CD14-positive monocyte (primary cell): ENCODE measurements at regions not wholly inside any gene's neighbourhood (a gene's known extent, or its start where the extent isn't known, plus 50 kb on each side); places are given as distances from the start of the nearest gene placed in this dataset.

Experiments
- DNase-seq, 3 donors: peaks; one replicate each; pipeline ENCODE4 v3.0.0-alpha.2; 2011 to 2022
- H2AFZ ChIP-seq: 2 replicates; pipeline ENCODE4 v1.6.0; 2012; ENCODE audit warnings: mild to moderate bottlenecking, low read depth, low read length, inconsistent platforms; ENCODE audit not compliant: insufficient read depth, poor library complexity, severe bottlenecking
- H3K27ac ChIP-seq, 2 donors: 1 replicate in 1 of 2; 2 replicates in 1 of 2; pipeline ENCODE4 v1.5.1; 2012 to 2013; ENCODE audit warnings: low read length in 2 of 2, control low read depth in 1 of 2, inconsistent platforms in 1 of 2, low read depth in 1 of 2, mild to moderate bottlenecking in 1 of 2
- H3K27me3 ChIP-seq, 2 donors: one replicate each; pipeline versions ENCODE4 v1.6.0 to v1.6.1; 2011 to 2013; ENCODE audit warnings: low read length in 2 of 2; ENCODE audit not compliant: control insufficient read depth in 2 of 2, insufficient read depth in 2 of 2
- H3K36me3 ChIP-seq, 2 donors: replicated peaks in 1 of 2; 1 replicate in 1 of 2; 2 replicates in 1 of 2; pipeline versions ENCODE4 v1.5.1 to v1.6.1; 2012 to 2013; ENCODE audit warnings: low read length in 2 of 2, control low read depth in 1 of 2, inconsistent platforms in 1 of 2, mild to moderate bottlenecking in 1 of 2; ENCODE audit not compliant: insufficient read depth in 2 of 2, control insufficient read depth in 1 of 2
- H3K4me1 ChIP-seq, 2 donors: 1 replicate in 1 of 2; 2 replicates in 1 of 2; pipeline versions ENCODE4 v1.5.1 to v1.6.1; 2012 to 2013; ENCODE audit warnings: low read length in 2 of 2, control low read depth in 1 of 2, inconsistent platforms in 1 of 2, mild to moderate bottlenecking in 1 of 2, moderate library complexity in 1 of 2; ENCODE audit not compliant: insufficient read depth in 2 of 2, control insufficient read depth in 1 of 2
- H3K4me2 ChIP-seq: replicated peaks from 2 replicates; pipeline ENCODE3; 2012; ENCODE audit warnings: low read length, moderate library complexity, mild to moderate bottlenecking; ENCODE audit not compliant: poor library complexity, severe bottlenecking; ENCODE audit errors: extremely low read depth
- H3K4me3 ChIP-seq, 3 experiments: fragments of 200-600 bp in 1 of 3; sonication (generic) in 1 of 3; replicated peaks in 1 of 3; 1 replicate in 2 of 3; 2 replicates in 1 of 3; pipeline ENCODE4 v1.5.1; 2011 to 2013; ENCODE audit warnings: low read length in 3 of 3, mild to moderate bottlenecking in 3 of 3, control low read depth in 2 of 3, low read depth in 2 of 3, inconsistent platforms in 1 of 3, moderate library complexity in 1 of 3
- H3K79me2 ChIP-seq: 2 replicates; pipeline ENCODE4 v1.6.0; 2012; ENCODE audit warnings: mild to moderate bottlenecking, control low read depth, inconsistent platforms, low read length, moderate library complexity; ENCODE audit not compliant: insufficient read depth
- H3K9ac ChIP-seq: 2 replicates; pipeline ENCODE4 v1.6.0; 2017; ENCODE audit warnings: low read length, mild to moderate bottlenecking; ENCODE audit not compliant: insufficient read depth, poor library complexity, severe bottlenecking
- H3K9me3 ChIP-seq, 2 donors: replicated peaks in 1 of 2; 1 replicate in 1 of 2; 2 replicates in 1 of 2; pipeline versions ENCODE4 v1.5.1 to v1.6.1; 2012 to 2013; ENCODE audit warnings: low read length in 2 of 2, control low read depth in 1 of 2; ENCODE audit not compliant: control insufficient read depth in 1 of 2, insufficient read depth in 1 of 2
- H4K20me1 ChIP-seq: 2 replicates; pipeline ENCODE4 v1.6.0; 2012; ENCODE audit warnings: mild to moderate bottlenecking, low read length, control low read depth, moderate library complexity; ENCODE audit not compliant: insufficient read depth
- H3K27ac Mint-ChIP-seq, 7 donors: one replicate each; pipeline ENCODE4 v1.8.0; 2020; ENCODE audit warnings: mild to moderate bottlenecking in 7 of 7, mixed read lengths in 7 of 7, moderate library complexity in 6 of 7, inconsistent platforms in 2 of 7
- H3K27me3 Mint-ChIP-seq, 3 donors: one replicate each; pipeline ENCODE4 v1.8.0; 2021 to 2022; ENCODE audit warnings: low read depth in 3 of 3, mild to moderate bottlenecking in 3 of 3, mixed read lengths in 3 of 3, moderate library complexity in 3 of 3, inconsistent platforms in 1 of 3
- H3K36me3 Mint-ChIP-seq, 2 donors: one replicate each; pipeline ENCODE4 v1.8.0; 2020; ENCODE audit warnings: mixed read lengths in 2 of 2, inconsistent platforms in 1 of 2, mild to moderate bottlenecking in 1 of 2
- H3K4me1 Mint-ChIP-seq: one replicate; pipeline ENCODE4 v1.8.0; 2020; ENCODE audit warnings: mild to moderate bottlenecking, mixed read lengths
- H3K4me3 Mint-ChIP-seq, 2 donors: one replicate each; pipeline ENCODE4 v1.8.0; 2020; ENCODE audit warnings: mild to moderate bottlenecking in 2 of 2, mixed read lengths in 2 of 2, moderate library complexity in 1 of 2
- H3K9me3 Mint-ChIP-seq, 7 donors: one replicate each; pipeline ENCODE4 v1.8.0; 2020 to 2022; ENCODE audit warnings: mixed read lengths in 7 of 7, mild to moderate bottlenecking in 6 of 7, moderate library complexity in 6 of 7, inconsistent platforms in 2 of 7
- WGBS: methylation state at CpG from one replicate; pipeline ENCODE4 v1.1.5; 2013; ENCODE audit warnings: missing lambda C conversion rate; ENCODE audit not compliant: insufficient coverage; 5-methylcytosine and 5-hydroxymethylcytosine counted together
- intact Hi-C, 2 donors: fragments of 100-400 bp; cut with micrococcal nuclease; formaldehyde crosslinking; loops; one replicate each; pipeline versions ENCODE4 v1.15.0 to v1.15.1; 2023
- TF ChIP-seq, protein P1 (sequence below): fragments of 200-600 bp; IDR thresholded peaks from one replicate; pipeline ENCODE4 v1.8.0; 2022; ENCODE audit warnings: antibody characterized with exemption, mild to moderate bottlenecking

DNA sequence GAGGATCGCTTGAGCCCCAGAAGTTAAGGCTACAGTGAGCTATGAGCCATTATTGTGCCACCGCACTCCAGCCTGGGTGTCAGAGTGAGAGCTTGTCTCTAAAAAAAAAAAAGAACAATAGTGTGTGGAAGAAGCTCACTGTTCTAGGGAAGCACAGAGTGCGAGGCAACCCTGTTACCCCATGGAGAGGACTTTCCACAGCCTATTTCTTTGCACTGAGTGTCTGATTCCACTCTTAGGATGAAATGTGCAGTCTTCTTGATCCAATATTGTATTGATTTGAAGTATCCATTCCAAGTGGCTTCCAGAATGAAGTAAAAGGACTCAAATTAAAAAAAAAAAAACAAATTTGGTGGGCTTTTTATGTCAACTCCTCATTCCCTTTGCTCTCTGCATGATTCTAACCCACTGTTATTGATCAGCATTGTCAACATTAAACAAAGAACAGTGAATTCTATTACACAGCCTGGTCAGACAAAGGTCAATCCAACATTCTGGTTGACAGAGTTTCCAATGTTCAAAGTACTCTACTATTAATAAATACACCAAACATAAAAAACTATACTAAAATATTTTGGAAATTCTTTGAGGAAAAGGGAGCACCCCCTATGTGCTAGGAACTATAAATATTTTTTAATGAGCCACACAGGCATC, 150.2 kb upstream of the PTPRG start:
- Histone ChIP-seq H3K9me3 (no peaks in the 10 kb centered on the region), H3K4me2 (no peak overlapping the region), H3K79me2 (no peaks in the 10 kb centered on the region), H3K4me3 (no peak overlapping the region), H3K36me3 (no peaks in the 10 kb centered on the region), H3K4me1 (no peaks in the 10 kb centered on the region), H4K20me1 (no peaks in the 10 kb centered on the region), H3K9ac (no peak overlapping the region), H3K27me3 (no peaks in the 10 kb centered on the region), H3K27ac (no peak overlapping the region), H2AFZ (no peak overlapping the region)
- peaks cover 0 to 19% (median 5%) of the 10 kb centered on the region in 7 donors for H3K9me3 Mint-ChIP-seq
- H3K36me3 Mint-ChIP-seq, result no peaks in the 10 kb centered on the region
- intact Hi-C loops, result no loop called here
- no peak overlapping the region for H3K4me3 Mint-ChIP-seq
- TF ChIP-seq, protein P1, sequence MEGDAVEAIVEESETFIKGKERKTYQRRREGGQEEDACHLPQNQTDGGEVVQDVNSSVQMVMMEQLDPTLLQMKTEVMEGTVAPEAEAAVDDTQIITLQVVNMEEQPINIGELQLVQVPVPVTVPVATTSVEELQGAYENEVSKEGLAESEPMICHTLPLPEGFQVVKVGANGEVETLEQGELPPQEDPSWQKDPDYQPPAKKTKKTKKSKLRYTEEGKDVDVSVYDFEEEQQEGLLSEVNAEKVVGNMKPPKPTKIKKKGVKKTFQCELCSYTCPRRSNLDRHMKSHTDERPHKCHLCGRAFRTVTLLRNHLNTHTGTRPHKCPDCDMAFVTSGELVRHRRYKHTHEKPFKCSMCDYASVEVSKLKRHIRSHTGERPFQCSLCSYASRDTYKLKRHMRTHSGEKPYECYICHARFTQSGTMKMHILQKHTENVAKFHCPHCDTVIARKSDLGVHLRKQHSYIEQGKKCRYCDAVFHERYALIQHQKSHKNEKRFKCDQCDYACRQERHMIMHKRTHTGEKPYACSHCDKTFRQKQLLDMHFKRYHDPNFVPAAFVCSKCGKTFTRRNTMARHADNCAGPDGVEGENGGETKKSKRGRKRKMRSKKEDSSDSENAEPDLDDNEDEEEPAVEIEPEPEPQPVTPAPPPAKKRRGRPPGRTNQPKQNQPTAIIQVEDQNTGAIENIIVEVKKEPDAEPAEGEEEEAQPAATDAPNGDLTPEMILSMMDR, result no peak
- no peaks in the 10 kb centered on the region for H3K4me1 Mint-ChIP-seq
- H3K27me3 Mint-ChIP-seq, result peaks cover 0 to 3% (median 2%) of the 10 kb centered on the region in 3 donors
- no peak for DNase-seq
- WGBS, result 92% methylated on average over 2 of the region's 3 CpGs
- H3K27ac Mint-ChIP-seq, result no peak overlapping the region

DNA sequence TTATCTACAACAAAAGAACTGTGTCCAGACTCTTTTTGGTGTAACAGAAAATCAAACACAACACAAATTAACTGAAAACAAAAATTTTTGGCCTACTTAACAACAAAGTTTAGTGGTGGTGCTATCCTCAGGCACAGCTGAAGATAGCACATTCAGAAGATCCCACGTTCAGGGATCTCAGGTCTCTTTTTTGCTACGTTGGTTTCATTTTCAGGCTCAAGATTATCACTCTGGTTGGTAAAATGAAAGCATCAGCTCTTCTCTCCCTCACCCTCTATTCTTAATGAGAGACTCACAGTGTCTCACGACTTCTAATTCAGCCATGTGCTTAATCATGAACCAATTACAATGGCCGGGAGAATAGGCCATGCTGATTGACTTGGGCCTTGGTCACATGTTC, 146.9 kb upstream of the PTPRG start:
- Histone ChIP-seq H3K79me2 (no peaks in the 10 kb centered on the region), H4K20me1 (no peaks in the 10 kb centered on the region), H3K9ac (no peak overlapping the region), H3K4me2 (no peak overlapping the region), H3K4me1 (no peaks in the 10 kb centered on the region), H3K27me3 (no peaks in the 10 kb centered on the region), H3K9me3 (no peaks in the 10 kb centered on the region), H3K4me3 (no peak overlapping the region), H3K27ac (no peak overlapping the region), H2AFZ (no peak overlapping the region), H3K36me3 (no peaks in the 10 kb centered on the region)
- TF ChIP-seq, protein P1, result no peak
- H3K27me3 Mint-ChIP-seq, result peaks cover 0 to 2% (median 2%) of the 10 kb centered on the region in 3 donors
- WGBS, result 100% methylated on average over 3 of the region's 4 CpGs
- peaks cover 0 to 18% (median 2%) of the 10 kb centered on the region in 7 donors for H3K9me3 Mint-ChIP-seq
- DNase-seq, result no peak
- no peaks in the 10 kb centered on the region for H3K36me3 Mint-ChIP-seq
- intact Hi-C loops, result no loop called here
- H3K4me3 Mint-ChIP-seq, result no peak overlapping the region
- H3K27ac Mint-ChIP-seq, result no peak overlapping the region
- no peaks in the 10 kb centered on the region for H3K4me1 Mint-ChIP-seq
